Left ventricle myocardium inferior (tissue), 1 donor: ENCODE measurements at regions not wholly inside any gene's neighbourhood (a gene's known extent, or its start where the extent isn't known, plus 50 kb on each side); places are given as distances from the start of the nearest gene placed in this dataset.

Experiments used
- DNase-seq: peaks from one replicate; pipeline ENCODE4 v3.0.0-alpha.2; 2020
- H3K27ac ChIP-seq: fragments of 200-600 bp; replicated peaks from 2 replicates; pipeline ENCODE4 v1.8.0; 2021
- H3K27me3 ChIP-seq: fragments of 200-600 bp; 2 replicates; pipeline ENCODE4 v1.8.0; 2021; ENCODE audit warnings: low read depth
- H3K36me3 ChIP-seq: fragments of 200-600 bp; 2 replicates; pipeline ENCODE4 v1.8.0; 2021
- H3K4me1 ChIP-seq: fragments of 200-600 bp; 2 replicates; pipeline ENCODE4 v1.8.0; 2021
- H3K4me3 ChIP-seq: fragments of 200-600 bp; 2 replicates; pipeline ENCODE4 v1.8.0; 2021; ENCODE audit warnings: mild to moderate bottlenecking, moderate library complexity
- H3K9me3 ChIP-seq: fragments of 200-600 bp; replicated peaks from 2 replicates; pipeline ENCODE4 v1.8.0; 2021
- CTCF ChIP-seq: fragments of 200-600 bp; IDR thresholded peaks from 2 replicates; pipeline ENCODE4 v1.8.0; 2021; ENCODE audit warnings: antibody characterized with exemption, mild to moderate bottlenecking, borderline replicate concordance
- intact Hi-C: fragments of 100-400 bp; cut with micrococcal nuclease; formaldehyde crosslinking; loops from one replicate; pipeline ENCODE4 v1.11.0; 2022
- donor health status: DM: no; HTN: yes; CAD: no; lungs with severe emphysema.

GRCh38 chr19:32186542-32187330, 158.7 kb upstream of the ZNF507 start:
- Histone ChIP-seq H3K9me3 (no peaks in the 10 kb centered on the region), H3K27ac (no peak overlapping the region), H3K4me1 (no peaks in the 10 kb centered on the region), H3K27me3 (peaks cover 55% of the 10 kb centered on the region), H3K36me3 (no peaks in the 10 kb centered on the region), H3K4me3 (no peak overlapping the region)
- intact Hi-C loops = no loop called here
- no peak for DNase-seq
- TF ChIP-seq CTCF = no peak

GRCh38 chr19:32188921-32189320, 156.5 kb upstream of the ZNF507 start:
- no peak for DNase-seq
- no peaks in the 10 kb centered on the region for H3K9me3 ChIP-seq
- no peak overlapping the region for H3K4me3 ChIP-seq
- no peak for TF ChIP-seq CTCF
- H3K27me3 ChIP-seq = peaks cover 54% of the 10 kb centered on the region
- no peaks in the 10 kb centered on the region for H3K36me3 ChIP-seq
- intact Hi-C loops = no loop called here
- no peak overlapping the region for H3K27ac ChIP-seq
- H3K4me1 ChIP-seq = no peaks in the 10 kb centered on the region

DNA sequence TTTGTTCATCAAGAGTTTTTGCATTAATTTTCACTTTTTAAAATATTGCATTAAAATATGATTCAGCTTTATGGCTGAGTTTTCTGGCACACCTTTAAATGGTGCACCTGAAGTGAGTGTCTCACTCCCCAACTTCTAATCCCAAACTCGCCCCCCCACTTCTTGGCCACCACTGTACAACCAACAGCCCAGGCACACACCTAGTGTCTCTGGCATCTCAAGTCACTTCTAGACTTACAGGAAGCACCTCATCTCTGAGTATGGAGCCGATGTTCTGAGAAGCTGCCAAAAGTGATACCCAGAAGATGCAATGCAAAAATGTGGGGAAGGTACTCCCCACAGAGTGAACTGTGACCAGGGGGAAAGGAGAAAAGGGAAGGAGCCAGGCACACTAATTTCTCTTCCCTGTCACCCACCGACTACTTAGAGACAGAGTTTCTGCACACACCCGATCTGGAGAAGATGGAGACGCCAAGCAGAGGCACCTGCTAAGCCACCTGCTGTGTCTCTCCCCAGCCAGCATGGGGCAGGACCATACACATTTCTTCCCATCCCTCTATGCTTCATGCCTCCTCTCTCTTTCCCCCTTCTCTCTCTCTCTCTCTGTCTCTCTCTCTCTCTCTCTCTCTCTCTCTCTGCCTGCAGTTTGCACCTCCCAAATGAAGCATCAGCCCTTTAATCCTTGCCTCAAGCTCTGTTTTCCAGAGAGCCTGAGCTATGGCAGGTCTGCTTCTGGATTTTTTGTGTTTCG, 155.3 kb upstream of the ZNF507 start:
- Histone ChIP-seq H3K4me1 (no peaks in the 10 kb centered on the region), H3K4me3 (no peak overlapping the region), H3K27me3 (peaks cover 57% of the 10 kb centered on the region), H3K27ac (no peak overlapping the region), H3K9me3 (no peaks in the 10 kb centered on the region), H3K36me3 (no peaks in the 10 kb centered on the region)
- no peak for DNase-seq
- intact Hi-C loops = no loop called here
- TF ChIP-seq CTCF = no peak

GRCh38 chr19:32191921-32192320, 153.5 kb upstream of the ZNF507 start:
- Histone ChIP-seq H3K27ac (no peak overlapping the region), H3K36me3 (no peaks in the 10 kb centered on the region), H3K4me3 (no peak overlapping the region), H3K9me3 (no peaks in the 10 kb centered on the region), H3K27me3 (peaks cover 63% of the 10 kb centered on the region), H3K4me1 (no peaks in the 10 kb centered on the region)
- no peak for DNase-seq
- no peak for TF ChIP-seq CTCF
- intact Hi-C loops = no loop called here

- DNase-seq = no peak
- Histone ChIP-seq H3K27me3 (peaks cover 53% of the 10 kb centered on the region), H3K9me3 (no peaks in the 10 kb centered on the region), H3K36me3 (no peaks in the 10 kb centered on the region), H3K4me1 (peaks cover 8% of the 10 kb centered on the region), H3K27ac (no peak overlapping the region), H3K4me3 (no peak overlapping the region)
- intact Hi-C loops = no loop called here
- TF ChIP-seq CTCF = no peak
These were observed 149.5 kb upstream of the ZNF507 start for GRCh38 chr19:32195706-32196610.
